ENCODE measurements at regions not wholly inside any gene's neighbourhood (a gene's known extent, or its start where the extent isn't known, plus 50 kb on each side); places are given as distances from the start of the nearest gene placed in this dataset.

- H3K27me3 ChIP-seq (ENCODE audit: control insufficient read depth in 2 of 2, insufficient read depth in 2 of 2, low read length in 2 of 2) = no peaks in the 10 kb centered on the region
- no peak overlapping the region for H2AFZ ChIP-seq (ENCODE audit: low read depth, low read length)
- no peaks in the 10 kb centered on the region for H4K20me1 ChIP-seq (replicated peaks; ENCODE audit: control insufficient read depth, extremely low read depth, insufficient read depth, low read length)
- H3K9me3 ChIP-seq (replicated peaks; ENCODE audit: control insufficient read depth, insufficient read depth, low read length) = no peaks in the 10 kb centered on the region
- ChIA-PET CTCF (no interaction called here), POLR2A (no interaction called here)
- no peak overlapping the region for H3K4me3 ChIP-seq (replicated peaks in 1 of 3; ENCODE audit: insufficient read depth in 1 of 3, low read depth in 1 of 3, low read length in 3 of 3)
- no peaks in the 10 kb centered on the region for H3K4me1 ChIP-seq (ENCODE audit: control insufficient read depth, extremely low read depth, insufficient read depth, low read length)
- no peak overlapping the region for H3K4me2 ChIP-seq (ENCODE audit: insufficient read depth, low read length)
- dilution Hi-C loops (cut with MboI; ENCODE audit: extremely low pct_ligation_motif_present, low sequenced_read_pairs) = no loop called here
- BruUV-seq (replicated peaks) = no TSS peak
- intact Hi-C loops (cut with micrococcal nuclease) = no loop called here
- FAIRE-seq = no peak
- DNase-seq (ENCODE audit: low read depth, low spot score) = no peak
- no peak overlapping the region for H3K9ac ChIP-seq (replicated peaks; ENCODE audit: extremely low read depth, insufficient read depth, low read length)
- H3K9me1 ChIP-seq (replicated peaks; ENCODE audit: control insufficient read depth, extremely low read depth, insufficient read depth, low read length) = no peaks in the 10 kb centered on the region
- H3K79me2 ChIP-seq (ENCODE audit: control insufficient read depth, insufficient read depth, low read length) = no peaks in the 10 kb centered on the region
- H3K36me3 ChIP-seq (ENCODE audit: control insufficient read depth in 2 of 2, extremely low read depth in 1 of 2, insufficient read depth in 2 of 2, low read length in 2 of 2) = no peaks in the 10 kb centered on the region
- no peak for TF ChIP-seq MYC (IDR thresholded peaks at IDR 0.05; ENCODE audit: low read depth, low read length)
- TF ChIP-seq JUN (IDR thresholded peaks at IDR 0.05; ENCODE audit: borderline replicate concordance, insufficient read depth, insufficient read length, low read depth) = no peak
- TF ChIP-seq, protein P1, sequence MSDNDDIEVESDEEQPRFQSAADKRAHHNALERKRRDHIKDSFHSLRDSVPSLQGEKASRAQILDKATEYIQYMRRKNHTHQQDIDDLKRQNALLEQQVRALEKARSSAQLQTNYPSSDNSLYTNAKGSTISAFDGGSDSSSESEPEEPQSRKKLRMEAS (IDR thresholded peaks at IDR 0.05; ENCODE audit: insufficient read depth, insufficient read length) = no peak
- TF ChIP-seq EZH2 (IDR thresholded peaks at IDR 0.05; ENCODE audit: borderline replicate concordance, low read depth, low read length, severe bottlenecking) = no peak
- TF ChIP-seq FOS (IDR thresholded peaks at IDR 0.05; ENCODE audit: borderline replicate concordance, insufficient read depth, low read length) = no peak
- TF ChIP-seq POLR2AphosphoS5 (IDR thresholded peaks at IDR 0.05; ENCODE audit: insufficient read depth, low read depth, low read length) = no peak
- no peak for TF ChIP-seq CTCF (IDR thresholded peaks at IDR 0.05; ENCODE audit: extremely low read depth in 1 of 2, insufficient read depth in 1 of 2, low read depth in 1 of 2, low read length in 2 of 2)
- no peak for TF ChIP-seq POLR2A (IDR thresholded peaks at IDR 0.05; ENCODE audit: low read depth, low read length)
- no peak overlapping the region for H3K27ac ChIP-seq (ENCODE audit: insufficient read depth, low read depth, low read length)
Observed at GRCh38 chr7:50178166-50178565, 85.1 kb upstream of the ZPBP start.

All from endothelial cell of umbilical vein (primary cell).